Fibroblast of pulmonary artery (primary cell): ENCODE measurements at regions not wholly inside any gene's neighbourhood (a gene's known extent, or its start where the extent isn't known, plus 50 kb on each side); places are given as distances from the start of the nearest gene placed in this dataset.

Source experiments
- DNase-seq: peaks from one replicate; pipeline ENCODE4 v3.0.0-alpha.2; 2010; ENCODE audit warnings: low read depth
- H3K4me3 ChIP-seq: replicated peaks from 2 replicates; pipeline ENCODE4 v1.5.1; 2011; ENCODE audit warnings: low read depth, mild to moderate bottlenecking, control low read depth, low read length, moderate library complexity
- TF ChIP-seq, protein P1 (sequence below): IDR thresholded peaks from 2 replicates; pipeline ENCODE4 v1.5.1; 2011; ENCODE audit warnings: mild to moderate bottlenecking, control low read depth, low read length, inconsistent platforms; ENCODE audit errors: missing control alignments

DNA sequence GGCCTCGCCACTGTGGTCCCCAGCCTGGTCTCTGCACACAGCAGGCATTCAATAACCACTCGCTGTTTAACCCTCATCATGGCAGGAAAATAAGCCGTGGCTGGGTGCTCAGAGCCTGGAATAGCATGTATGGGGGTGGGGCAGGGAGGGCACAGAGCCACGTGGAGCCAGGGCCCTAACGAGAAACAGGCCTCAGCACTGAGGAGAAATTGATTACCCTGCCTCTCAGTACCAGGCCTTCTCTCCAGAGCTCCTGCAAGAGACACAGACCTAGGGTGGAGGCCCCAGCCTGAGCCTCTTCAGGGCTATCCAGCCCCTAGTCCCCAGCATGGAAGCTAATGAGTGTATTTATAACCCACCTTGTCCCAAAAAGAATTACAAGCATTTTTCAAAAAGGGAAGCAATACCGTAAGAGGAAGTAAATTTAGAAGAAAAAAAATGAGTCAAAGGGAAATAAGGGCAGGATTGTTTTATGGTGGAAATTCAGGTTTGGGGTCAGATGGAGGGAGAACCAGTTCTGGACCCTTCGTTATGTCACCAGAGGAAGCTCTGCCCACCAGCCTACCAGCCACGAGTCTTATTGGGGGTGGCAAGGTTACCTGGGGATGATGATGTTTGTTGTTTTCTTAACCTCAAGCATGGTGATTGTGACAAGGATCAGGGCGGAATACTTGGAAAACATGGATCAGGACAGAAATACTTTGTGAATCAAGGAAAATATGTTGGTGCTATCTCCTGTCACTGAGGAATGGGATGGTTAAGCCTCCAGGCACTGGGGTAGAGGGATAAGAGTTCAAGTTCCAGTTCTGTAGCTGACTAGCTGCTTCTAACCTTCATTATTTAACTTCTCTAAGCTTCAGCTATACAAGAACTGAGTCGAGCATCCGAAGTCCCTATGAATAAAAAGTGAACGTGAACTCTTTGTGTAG is 101.9 kb upstream of the RBPJ start:
- no peak overlapping the region for H3K4me3 ChIP-seq
- TF ChIP-seq, protein P1, sequence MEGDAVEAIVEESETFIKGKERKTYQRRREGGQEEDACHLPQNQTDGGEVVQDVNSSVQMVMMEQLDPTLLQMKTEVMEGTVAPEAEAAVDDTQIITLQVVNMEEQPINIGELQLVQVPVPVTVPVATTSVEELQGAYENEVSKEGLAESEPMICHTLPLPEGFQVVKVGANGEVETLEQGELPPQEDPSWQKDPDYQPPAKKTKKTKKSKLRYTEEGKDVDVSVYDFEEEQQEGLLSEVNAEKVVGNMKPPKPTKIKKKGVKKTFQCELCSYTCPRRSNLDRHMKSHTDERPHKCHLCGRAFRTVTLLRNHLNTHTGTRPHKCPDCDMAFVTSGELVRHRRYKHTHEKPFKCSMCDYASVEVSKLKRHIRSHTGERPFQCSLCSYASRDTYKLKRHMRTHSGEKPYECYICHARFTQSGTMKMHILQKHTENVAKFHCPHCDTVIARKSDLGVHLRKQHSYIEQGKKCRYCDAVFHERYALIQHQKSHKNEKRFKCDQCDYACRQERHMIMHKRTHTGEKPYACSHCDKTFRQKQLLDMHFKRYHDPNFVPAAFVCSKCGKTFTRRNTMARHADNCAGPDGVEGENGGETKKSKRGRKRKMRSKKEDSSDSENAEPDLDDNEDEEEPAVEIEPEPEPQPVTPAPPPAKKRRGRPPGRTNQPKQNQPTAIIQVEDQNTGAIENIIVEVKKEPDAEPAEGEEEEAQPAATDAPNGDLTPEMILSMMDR = no peak
- no peak for DNase-seq

DNA sequence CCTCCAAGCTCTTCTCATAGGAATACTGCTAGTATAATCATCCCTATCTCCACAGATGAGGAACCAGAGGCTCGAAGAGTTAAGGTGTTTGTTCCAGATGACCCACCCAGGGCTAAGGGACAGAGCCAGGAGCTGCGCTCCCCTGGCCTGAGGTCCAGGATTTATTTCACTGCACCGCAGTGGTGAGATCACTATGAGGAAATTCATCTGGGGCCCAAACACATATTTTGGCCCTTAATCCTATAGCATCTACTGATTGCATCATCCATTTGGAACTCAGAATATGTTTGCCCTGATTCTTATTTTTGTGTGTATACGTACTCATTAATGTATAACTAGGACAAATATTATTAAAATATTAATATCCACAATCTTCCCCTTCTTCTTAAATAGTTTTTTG is 100.1 kb upstream of the RBPJ start:
- peak; percentile 44 for DNase-seq
- no peak overlapping the region for H3K4me3 ChIP-seq
- TF ChIP-seq, protein P1 = no peak

DNA sequence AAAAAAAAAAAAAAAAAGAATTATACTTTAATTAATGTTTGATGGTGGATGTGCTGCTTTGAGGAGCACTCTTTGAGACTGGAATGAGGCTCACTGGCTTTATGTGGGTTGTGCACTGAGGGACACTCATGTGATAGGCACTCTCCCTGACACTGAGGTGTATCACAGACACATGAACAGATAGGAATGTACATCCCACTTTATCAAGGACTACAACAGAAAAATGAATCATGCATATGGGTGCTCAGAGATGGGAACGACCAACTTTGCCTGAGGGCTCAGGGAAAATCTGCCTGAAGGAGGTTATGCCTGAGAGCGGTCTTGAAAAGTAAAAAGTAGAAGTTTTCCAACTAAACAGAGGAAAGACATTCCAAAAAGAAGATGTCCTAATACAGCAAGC is 97.7 kb upstream of the RBPJ start:
- TF ChIP-seq, protein P1 = no peak
- H3K4me3 ChIP-seq = no peak overlapping the region
- DNase-seq = no peak

DNA sequence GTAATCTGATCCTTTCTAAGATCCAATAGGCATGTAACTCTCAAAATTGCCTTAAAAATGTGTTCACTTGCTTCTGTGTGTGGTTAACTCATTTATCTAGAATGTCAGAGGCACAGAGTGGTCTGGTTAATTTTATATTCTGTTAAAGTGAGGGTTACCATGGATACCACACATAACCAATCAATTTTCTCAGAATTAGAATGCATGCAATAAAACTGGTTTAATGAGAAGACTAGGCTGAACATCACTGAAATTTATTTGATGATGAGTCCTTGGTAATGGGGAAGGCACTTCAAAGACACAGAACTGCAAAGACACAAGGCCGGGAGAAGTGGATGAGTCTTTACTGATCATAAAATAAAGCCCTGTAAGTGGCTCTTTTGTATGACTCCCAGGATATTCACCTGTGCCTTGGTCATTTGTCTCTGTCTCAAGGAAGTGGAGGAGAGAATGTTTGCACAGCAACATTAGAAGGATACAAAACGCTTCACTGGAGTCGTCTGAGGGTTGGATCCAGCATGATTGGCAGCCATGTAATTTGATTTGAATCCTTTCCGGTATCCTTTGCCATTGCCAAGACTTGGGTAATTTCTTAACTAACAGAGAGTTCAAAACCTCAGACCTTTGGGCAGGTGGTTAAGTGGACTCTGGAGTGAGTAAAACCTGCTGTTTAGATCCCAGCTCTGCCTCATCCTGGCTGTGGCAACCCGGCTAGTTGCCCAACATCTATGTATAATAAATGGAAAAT is 94.0 kb upstream of the RBPJ start:
- TF ChIP-seq, protein P1 = no peak
- DNase-seq = no peak
- no peak overlapping the region for H3K4me3 ChIP-seq

DNA sequence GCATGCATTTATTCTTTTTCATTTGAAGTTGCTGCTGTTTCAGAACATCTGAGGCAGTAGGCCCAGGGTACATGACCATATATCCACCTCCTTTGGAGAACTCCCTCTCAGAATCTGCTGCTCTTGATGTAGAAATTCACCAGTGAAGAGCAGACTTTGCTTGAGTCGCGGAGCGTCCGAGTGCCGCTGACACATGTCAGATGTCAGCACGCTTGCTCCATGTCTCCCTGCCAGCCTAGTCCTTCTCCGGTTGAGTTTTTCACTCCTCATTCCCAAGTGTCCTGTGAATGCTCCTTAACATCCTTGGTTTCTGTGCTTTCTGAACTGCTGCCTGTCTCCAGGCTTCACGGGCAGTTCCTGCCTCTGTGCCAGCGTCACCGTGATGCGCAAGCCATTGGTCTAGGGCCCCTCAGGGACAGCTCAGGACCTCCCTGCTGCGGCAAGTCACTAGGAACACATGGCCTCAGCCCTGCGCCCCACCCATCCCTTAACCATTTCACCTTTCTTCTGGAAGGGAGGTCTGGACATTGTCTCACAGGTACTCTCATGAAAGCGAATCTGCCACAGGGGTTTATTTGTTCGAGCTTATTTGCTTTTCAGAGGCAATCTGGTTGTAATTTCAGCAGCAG is 93.1 kb upstream of the RBPJ start:
- TF ChIP-seq, protein P1 = no peak

DNA sequence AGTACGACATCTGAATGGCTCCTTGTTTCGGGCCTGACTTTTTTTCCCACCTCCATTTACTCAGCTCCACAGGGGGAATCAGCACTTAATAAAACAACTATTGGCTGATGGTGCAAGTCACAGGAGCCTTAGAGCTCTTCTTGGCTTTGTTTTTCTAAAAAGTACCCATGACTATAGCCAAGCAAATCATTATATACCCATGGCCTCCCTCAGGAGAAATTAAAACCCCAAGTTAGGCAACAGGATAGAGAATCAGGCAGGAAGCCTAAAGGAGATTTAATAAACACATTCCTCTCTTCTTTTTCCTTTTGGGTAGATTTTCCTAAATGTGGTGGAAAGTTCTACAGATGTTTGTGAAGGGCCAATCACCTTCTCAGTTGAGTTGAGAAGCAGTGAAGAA is 91.9 kb upstream of the RBPJ start:
- TF ChIP-seq, protein P1 = no peak
- no peak for DNase-seq
- no peak overlapping the region for H3K4me3 ChIP-seq

More for the DNA sequence above, 93.1 kb upstream of the RBPJ start:
- DNase-seq = no peak
- H3K4me3 ChIP-seq = no peak overlapping the region
